Neural cell (in vitro differentiated cells): ENCODE measurements at regions not wholly inside any gene's neighbourhood (a gene's known extent, or its start where the extent isn't known, plus 50 kb on each side); places are given as distances from the start of the nearest gene placed in this dataset.

ENCODE experiments used
- EP300 ChIP-seq: fragments of 450-650 bp; conservative IDR thresholded peaks from 2 replicates; pipeline ENCODE4 v1.6.1; 2014; ENCODE audit warnings: antibody characterized with exemption, mild to moderate bottlenecking, moderate library complexity; ENCODE audit not compliant: poor library complexity, severe bottlenecking
- POLR2AphosphoS5 ChIP-seq: IDR thresholded peaks from 2 replicates; pipeline ENCODE4 v1.6.1; 2012
- SMC3 ChIP-seq: fragments of 450-650 bp; conservative IDR thresholded peaks from 2 replicates; pipeline ENCODE4 v1.6.1; 2014; ENCODE audit warnings: antibody characterized with exemption, mild to moderate bottlenecking, moderate library complexity; ENCODE audit not compliant: poor library complexity
- TAF1 ChIP-seq: IDR thresholded peaks from 2 replicates; pipeline ENCODE4 v1.6.1; 2012; ENCODE audit warnings: low read depth
- TF ChIP-seq, protein P1 (sequence below): fragments of 450-650 bp; IDR thresholded peaks from 2 replicates; pipeline ENCODE4 v1.5.1; 2014; ENCODE audit warnings: antibody characterized with exemption, mild to moderate bottlenecking, moderate library complexity; ENCODE audit not compliant: poor library complexity, severe bottlenecking

DNA sequence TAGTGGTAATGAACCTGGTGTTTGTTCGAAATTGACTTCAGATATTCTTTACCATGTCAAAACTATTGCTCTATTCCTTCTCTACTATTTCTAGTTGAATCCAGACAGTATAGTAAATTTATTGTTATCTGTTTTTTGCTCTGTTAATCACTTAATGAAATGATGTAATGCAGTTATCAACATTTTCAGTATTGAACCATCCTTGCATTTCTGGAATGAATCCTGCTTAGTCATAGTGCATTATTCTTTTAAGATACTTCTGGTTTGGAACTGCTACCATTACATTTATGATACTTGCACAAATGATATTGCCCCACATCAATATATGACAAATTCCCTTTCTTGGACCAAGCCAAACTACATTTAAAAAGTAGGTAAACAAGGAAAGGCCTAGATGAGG, 554.0 kb upstream of the KLF4 start:
- TF ChIP-seq TAF1 (no peak), EP300 (no peak), POLR2AphosphoS5 (no peak), SMC3 (no peak)
- TF ChIP-seq, protein P1, sequence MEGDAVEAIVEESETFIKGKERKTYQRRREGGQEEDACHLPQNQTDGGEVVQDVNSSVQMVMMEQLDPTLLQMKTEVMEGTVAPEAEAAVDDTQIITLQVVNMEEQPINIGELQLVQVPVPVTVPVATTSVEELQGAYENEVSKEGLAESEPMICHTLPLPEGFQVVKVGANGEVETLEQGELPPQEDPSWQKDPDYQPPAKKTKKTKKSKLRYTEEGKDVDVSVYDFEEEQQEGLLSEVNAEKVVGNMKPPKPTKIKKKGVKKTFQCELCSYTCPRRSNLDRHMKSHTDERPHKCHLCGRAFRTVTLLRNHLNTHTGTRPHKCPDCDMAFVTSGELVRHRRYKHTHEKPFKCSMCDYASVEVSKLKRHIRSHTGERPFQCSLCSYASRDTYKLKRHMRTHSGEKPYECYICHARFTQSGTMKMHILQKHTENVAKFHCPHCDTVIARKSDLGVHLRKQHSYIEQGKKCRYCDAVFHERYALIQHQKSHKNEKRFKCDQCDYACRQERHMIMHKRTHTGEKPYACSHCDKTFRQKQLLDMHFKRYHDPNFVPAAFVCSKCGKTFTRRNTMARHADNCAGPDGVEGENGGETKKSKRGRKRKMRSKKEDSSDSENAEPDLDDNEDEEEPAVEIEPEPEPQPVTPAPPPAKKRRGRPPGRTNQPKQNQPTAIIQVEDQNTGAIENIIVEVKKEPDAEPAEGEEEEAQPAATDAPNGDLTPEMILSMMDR: no peak
